Liver (tissue), 8 donors: ENCODE measurements at regions not wholly inside any gene's neighbourhood (a gene's known extent, or its start where the extent isn't known, plus 50 kb on each side); places are given as distances from the start of the nearest gene placed in this dataset.

Source experiments
- DNase-seq: peaks from one replicate; pipeline ENCODE4 v3.0.0-alpha.2; 2017; ENCODE audit warnings: low spot score
- H3K27ac ChIP-seq, 2 donors: one replicate each; pipeline ENCODE4 v1.7.0; 2013; ENCODE audit warnings: inconsistent platforms in 2 of 2, low read length in 2 of 2, control low read depth in 1 of 2, low read depth in 1 of 2, mild to moderate bottlenecking in 1 of 2
- H3K27me3 ChIP-seq, 4 donors: one replicate each; pipeline versions ENCODE4 v1.6.1 to v1.7.0; 2013; ENCODE audit warnings: low read length in 3 of 4, inconsistent platforms in 1 of 4, mild to moderate bottlenecking in 1 of 4, moderate library complexity in 1 of 4; ENCODE audit not compliant: control insufficient read depth in 4 of 4, insufficient read depth in 4 of 4
- H3K36me3 ChIP-seq, 4 donors: one replicate each; pipeline versions ENCODE4 v1.6.1 to v1.7.0; 2013; ENCODE audit warnings: low read length in 3 of 4, mild to moderate bottlenecking in 3 of 4, low read depth in 1 of 4, moderate library complexity in 1 of 4; ENCODE audit not compliant: control insufficient read depth in 4 of 4, insufficient read depth in 3 of 4
- H3K4me1 ChIP-seq, 4 donors: one replicate each; pipeline versions ENCODE4 v1.6.1 to v1.7.0; 2013; ENCODE audit warnings: low read length in 3 of 4, mild to moderate bottlenecking in 3 of 4, moderate library complexity in 1 of 4; ENCODE audit not compliant: control insufficient read depth in 4 of 4, insufficient read depth in 4 of 4
- H3K4me3 ChIP-seq, 3 donors: one replicate each; pipeline versions ENCODE4 v1.6.1 to v1.7.0; 2013; ENCODE audit warnings: low read length in 3 of 3, control low read depth in 1 of 3, low read depth in 1 of 3, mild to moderate bottlenecking in 1 of 3
- H3K9ac ChIP-seq, 2 donors: one replicate each; pipeline ENCODE4 v1.7.0; 2013; ENCODE audit warnings: low read length in 2 of 2, mild to moderate bottlenecking in 2 of 2, moderate library complexity in 2 of 2, control low read depth in 1 of 2, low read depth in 1 of 2
- H3K9me3 ChIP-seq, 4 donors: one replicate each; pipeline versions ENCODE4 v1.6.1 to v1.7.0; 2013; ENCODE audit warnings: low read length in 3 of 4; ENCODE audit not compliant: control insufficient read depth in 4 of 4
- ATF3 ChIP-seq: IDR thresholded peaks from 2 replicates; pipeline ENCODE4 v1.6.1; 2016; ENCODE audit warnings: antibody characterized with exemption
- EGR1 ChIP-seq, 2 donors: IDR thresholded peaks; 2 replicates each; pipeline ENCODE4 v1.6.1; 2016 to 2018; ENCODE audit warnings: antibody characterized with exemption in 2 of 2, low read depth in 2 of 2
- FOXA1 ChIP-seq: IDR thresholded peaks from 2 replicates; pipeline ENCODE4 v1.6.1; 2016; ENCODE audit warnings: antibody characterized with exemption
- FOXA2 ChIP-seq: IDR thresholded peaks from 2 replicates; pipeline ENCODE4 v1.6.1; 2016; ENCODE audit warnings: antibody characterized with exemption
- HNF4A ChIP-seq, 2 donors: conservative IDR thresholded peaks; 2 replicates each; pipeline ENCODE4 v1.6.1; 2016; ENCODE audit warnings: antibody characterized with exemption in 2 of 2, mild to moderate bottlenecking in 2 of 2
- HNF4G ChIP-seq: IDR thresholded peaks from 2 replicates; pipeline ENCODE4 v1.6.1; 2016; ENCODE audit warnings: antibody characterized with exemption
- JUND ChIP-seq, 2 donors: IDR thresholded peaks; 2 replicates each; pipeline ENCODE4 v1.6.1; 2016; ENCODE audit warnings: antibody characterized with exemption in 2 of 2
- NR2F2 ChIP-seq: IDR thresholded peaks from 2 replicates; pipeline ENCODE4 v1.6.1; 2016; ENCODE audit warnings: antibody characterized with exemption
- RAD21 ChIP-seq, 2 donors: IDR thresholded peaks; 2 replicates each; pipeline ENCODE4 v1.6.1; 2016; ENCODE audit warnings: antibody characterized with exemption in 2 of 2, mild to moderate bottlenecking in 2 of 2
- REST ChIP-seq: IDR thresholded peaks from 2 replicates; pipeline ENCODE4 v1.6.1; 2016; ENCODE audit warnings: antibody characterized with exemption, mild to moderate bottlenecking
- SP1 ChIP-seq: IDR thresholded peaks from 2 replicates; pipeline ENCODE4 v1.6.1; 2018; ENCODE audit warnings: antibody characterized with exemption, mild to moderate bottlenecking
- TAF1 ChIP-seq: conservative IDR thresholded peaks from 2 replicates; pipeline ENCODE4 v1.6.1; 2016; ENCODE audit warnings: antibody characterized with exemption, mild to moderate bottlenecking
- YY1 ChIP-seq: IDR thresholded peaks from 2 replicates; pipeline ENCODE4 v1.6.1; 2016; ENCODE audit warnings: antibody characterized with exemption, mild to moderate bottlenecking
- WGBS: extraction: QIAGEN DNeasy Blood & Tissue Kit; methylation state at CpG from one replicate; pipeline ENCODE4 v1.1.7; 2013; 5-methylcytosine and 5-hydroxymethylcytosine counted together
- TF ChIP-seq, protein P1 (sequence below): IDR thresholded peaks from 2 replicates; pipeline ENCODE4 v1.6.1; 2016; ENCODE audit warnings: antibody characterized with exemption
- TF ChIP-seq, protein P2 (sequence below): IDR thresholded peaks from 2 replicates; pipeline ENCODE4 v1.6.1; 2016; ENCODE audit warnings: antibody characterized with exemption
- TF ChIP-seq, protein P3 (sequence below): fragments of 150-350 bp; IDR thresholded peaks from 2 replicates; pipeline ENCODE4 v1.5.1; 2017; ENCODE audit warnings: improper control_type of control experiment, low read depth, low read length; ENCODE audit not compliant: missing input control
- donor health status: healthy.
- donor health status: healthy.
- donor health status: healthy.
- donor health status: healthy.
- donor health status: healthy.

- no peak for TF ChIP-seq RAD21 (IDR thresholded peaks at IDR 0.05)
Measured at GRCh38 chr20:11841972-11842461, 75.7 kb upstream of the BTBD3 start (continued).

GRCh38 chr20:11843289-11843688 is 74.4 kb upstream of the BTBD3 start:
- H3K9ac ChIP-seq, result no peak overlapping the region
- TF ChIP-seq TAF1 (no peak), JUND (IDR thresholded peaks at IDR 0.05) (no peak), FOXA2 (no peak), HNF4A (conservative IDR thresholded peaks at IDR 0.05) (no peak), ATF3 (no peak), NR2F2 (no peak), FOXA1 (no peak), SP1 (no peak), EGR1 (IDR thresholded peaks at IDR 0.05; ENCODE audit: low read depth in 2 of 2) (no peak), HNF4G (no peak), YY1 (no peak), REST (no peak), RAD21 (IDR thresholded peaks at IDR 0.05) (no peak)
- TF ChIP-seq, protein P1, sequence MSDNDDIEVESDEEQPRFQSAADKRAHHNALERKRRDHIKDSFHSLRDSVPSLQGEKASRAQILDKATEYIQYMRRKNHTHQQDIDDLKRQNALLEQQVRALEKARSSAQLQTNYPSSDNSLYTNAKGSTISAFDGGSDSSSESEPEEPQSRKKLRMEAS, result no peak
- TF ChIP-seq, protein P2, sequence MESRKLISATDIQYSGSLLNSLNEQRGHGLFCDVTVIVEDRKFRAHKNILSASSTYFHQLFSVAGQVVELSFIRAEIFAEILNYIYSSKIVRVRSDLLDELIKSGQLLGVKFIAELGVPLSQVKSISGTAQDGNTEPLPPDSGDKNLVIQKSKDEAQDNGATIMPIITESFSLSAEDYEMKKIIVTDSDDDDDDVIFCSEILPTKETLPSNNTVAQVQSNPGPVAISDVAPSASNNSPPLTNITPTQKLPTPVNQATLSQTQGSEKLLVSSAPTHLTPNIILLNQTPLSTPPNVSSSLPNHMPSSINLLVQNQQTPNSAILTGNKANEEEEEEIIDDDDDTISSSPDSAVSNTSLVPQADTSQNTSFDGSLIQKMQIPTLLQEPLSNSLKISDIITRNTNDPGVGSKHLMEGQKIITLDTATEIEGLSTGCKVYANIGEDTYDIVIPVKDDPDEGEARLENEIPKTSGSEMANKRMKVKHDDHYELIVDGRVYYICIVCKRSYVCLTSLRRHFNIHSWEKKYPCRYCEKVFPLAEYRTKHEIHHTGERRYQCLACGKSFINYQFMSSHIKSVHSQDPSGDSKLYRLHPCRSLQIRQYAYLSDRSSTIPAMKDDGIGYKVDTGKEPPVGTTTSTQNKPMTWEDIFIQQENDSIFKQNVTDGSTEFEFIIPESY, result no peak
- TF ChIP-seq, protein P3, sequence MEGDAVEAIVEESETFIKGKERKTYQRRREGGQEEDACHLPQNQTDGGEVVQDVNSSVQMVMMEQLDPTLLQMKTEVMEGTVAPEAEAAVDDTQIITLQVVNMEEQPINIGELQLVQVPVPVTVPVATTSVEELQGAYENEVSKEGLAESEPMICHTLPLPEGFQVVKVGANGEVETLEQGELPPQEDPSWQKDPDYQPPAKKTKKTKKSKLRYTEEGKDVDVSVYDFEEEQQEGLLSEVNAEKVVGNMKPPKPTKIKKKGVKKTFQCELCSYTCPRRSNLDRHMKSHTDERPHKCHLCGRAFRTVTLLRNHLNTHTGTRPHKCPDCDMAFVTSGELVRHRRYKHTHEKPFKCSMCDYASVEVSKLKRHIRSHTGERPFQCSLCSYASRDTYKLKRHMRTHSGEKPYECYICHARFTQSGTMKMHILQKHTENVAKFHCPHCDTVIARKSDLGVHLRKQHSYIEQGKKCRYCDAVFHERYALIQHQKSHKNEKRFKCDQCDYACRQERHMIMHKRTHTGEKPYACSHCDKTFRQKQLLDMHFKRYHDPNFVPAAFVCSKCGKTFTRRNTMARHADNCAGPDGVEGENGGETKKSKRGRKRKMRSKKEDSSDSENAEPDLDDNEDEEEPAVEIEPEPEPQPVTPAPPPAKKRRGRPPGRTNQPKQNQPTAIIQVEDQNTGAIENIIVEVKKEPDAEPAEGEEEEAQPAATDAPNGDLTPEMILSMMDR, result no peak
- no peak for DNase-seq
- H3K4me3 ChIP-seq, result no peak overlapping the region
- no peaks in the 10 kb centered on the region for H3K9me3 ChIP-seq
- no peaks in the 10 kb centered on the region for H3K36me3 ChIP-seq
- no peaks in the 10 kb centered on the region for H3K4me1 ChIP-seq
- 64% methylated on average over 1 of the region's 1 CpG for WGBS
- H3K27me3 ChIP-seq, result no peaks in the 10 kb centered on the region
- no peak overlapping the region for H3K27ac ChIP-seq
